ENCODE measurements at regions not wholly inside any gene's neighbourhood (a gene's known extent, or its start where the extent isn't known, plus 50 kb on each side); places are given as distances from the start of the nearest gene placed in this dataset.
"Not testable (repeated sequence)": the region's sequence is repeated elsewhere in the genome, so short reads cannot be mapped to it uniquely, and the experiment has no call there.

DNA sequence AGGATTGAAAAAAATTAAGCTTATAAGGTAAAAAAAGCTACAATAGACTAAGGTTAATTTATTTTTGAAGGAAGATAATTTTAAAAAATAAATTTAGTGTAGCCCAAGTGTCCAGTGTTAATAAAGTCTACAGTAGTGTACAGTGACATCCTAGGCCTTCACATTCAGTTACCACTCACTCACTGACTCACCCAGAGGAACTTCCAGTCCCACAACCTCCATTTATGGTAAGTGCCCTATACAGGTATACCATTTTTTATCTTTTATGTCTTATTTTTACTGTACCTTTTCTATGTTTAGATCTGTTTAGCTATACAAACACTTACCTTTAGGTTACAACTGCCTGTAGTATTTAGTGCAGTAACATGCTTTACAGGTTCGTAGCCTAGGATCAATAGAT lies 79.8 kb upstream of the ZNF462 start:
- no peak for DNase-seq

DNA sequence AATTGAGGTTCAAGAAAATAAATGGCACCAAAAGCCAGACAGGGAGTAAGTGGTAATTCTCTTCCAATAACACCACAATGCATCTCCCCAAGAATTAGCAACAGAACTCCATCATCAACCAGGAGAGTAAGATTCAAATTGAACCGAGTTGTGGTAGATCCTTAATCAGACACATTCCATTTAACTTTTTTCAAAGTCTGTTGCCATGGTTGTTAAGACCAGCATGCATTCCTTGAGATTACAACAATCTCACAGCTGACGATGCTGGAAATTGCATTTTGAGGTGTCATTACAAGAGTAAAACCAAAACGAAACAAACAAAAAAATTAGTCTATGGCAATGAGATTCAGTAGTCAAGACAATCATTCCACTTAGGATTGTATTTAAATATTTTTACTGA lies 78.9 kb upstream of the ZNF462 start:
- DNase-seq, result no peak

DNA sequence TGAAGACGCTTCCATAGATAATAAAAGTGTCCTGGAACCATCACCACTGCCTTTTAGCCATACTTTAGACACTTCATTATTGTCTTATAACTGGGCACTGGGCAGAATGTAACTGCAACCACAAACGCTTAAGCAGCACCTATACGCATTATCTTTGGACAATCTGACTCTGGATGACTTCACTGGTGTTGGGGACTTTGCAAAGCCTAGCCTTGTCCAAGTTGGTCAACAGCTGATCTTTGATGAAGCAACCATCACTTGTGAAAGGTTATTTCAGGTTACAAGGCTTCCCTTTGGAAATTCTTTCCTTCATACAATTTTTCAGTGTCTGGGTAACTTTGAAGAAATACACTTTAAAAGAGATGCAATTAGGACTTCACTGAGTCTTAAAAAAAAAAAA lies 77.8 kb upstream of the ZNF462 start:
- DNase-seq, result no peak

DNA sequence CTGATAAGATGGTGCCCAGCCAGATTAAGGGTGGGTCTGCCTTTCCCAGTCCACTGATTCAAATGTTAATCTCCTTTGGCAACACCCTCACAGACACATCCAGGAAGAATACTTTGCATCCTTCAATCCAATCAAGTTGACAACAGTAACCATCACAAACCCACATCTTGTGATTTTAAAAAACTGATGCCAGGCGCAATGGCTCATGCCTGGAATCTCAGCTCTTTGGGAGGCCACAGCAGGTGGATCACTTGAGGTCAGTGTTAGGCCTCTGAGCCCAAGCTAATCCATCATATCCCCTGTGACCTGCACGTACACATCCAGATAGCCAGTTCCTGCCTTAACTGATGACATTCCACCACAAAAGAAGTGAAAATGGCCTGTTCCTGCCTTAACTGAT lies 74.9 kb upstream of the ZNF462 start:
- DNase-seq, result not testable (repeated sequence)

DNA sequence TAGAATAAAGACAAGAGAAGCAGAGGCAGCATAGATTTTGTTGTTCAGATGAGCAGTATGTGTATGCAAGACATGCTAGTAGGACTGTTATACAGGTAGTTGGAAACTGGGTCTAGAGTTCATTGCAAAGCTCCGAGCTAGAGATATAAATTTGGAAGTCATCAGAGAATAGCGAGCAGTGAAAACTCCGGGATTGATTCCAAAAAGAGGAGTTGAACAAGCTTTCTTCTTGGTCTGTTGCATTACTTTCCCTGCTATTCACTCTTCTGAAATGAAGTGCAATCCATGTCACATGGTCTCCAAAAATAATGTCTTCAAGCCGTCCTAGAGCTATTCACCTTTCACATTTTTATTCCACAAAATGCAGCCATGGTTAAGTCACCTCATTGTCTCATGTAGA lies 67.9 kb upstream of the ZNF462 start:
- no peak for DNase-seq

DNA sequence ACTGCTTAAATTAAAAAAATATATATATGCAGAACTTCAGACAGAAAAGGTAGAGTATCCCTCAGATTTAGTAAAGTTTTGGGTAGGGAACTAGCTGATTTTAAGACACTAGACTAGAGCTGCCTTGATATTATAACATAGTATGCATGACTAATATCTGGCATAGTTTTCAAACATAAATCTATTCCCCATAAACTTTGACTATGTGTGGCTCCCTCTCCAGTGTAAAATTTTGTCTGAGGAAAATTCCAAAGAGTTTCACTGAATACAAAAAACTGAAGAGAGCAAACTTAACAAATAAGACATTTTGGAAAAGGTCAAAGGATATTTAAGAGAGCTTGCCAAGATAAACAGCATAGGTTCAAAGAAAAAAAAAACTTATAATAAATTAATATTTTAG lies 66.2 kb upstream of the ZNF462 start:
- no peak for DNase-seq

DNA sequence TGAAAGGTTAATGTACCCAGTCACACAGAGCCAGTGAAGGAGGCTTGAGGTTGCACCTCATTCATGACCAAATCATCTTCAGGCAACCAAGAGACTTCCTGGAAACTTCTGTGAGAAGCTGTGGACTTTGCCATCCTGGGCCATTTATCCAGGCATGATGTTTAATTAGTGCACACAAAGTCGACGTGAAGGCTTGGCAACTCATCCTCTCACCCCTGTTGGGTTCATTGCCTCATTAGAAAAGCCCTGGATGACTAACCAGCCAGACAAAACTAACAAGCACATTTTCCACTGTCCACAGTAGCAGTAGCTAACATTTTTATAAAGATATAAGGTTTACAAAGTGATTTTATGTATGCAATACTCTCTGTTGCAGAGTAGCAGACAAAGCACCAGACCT lies 65.7 kb upstream of the ZNF462 start:
- DNase-seq, result no peak

DNA sequence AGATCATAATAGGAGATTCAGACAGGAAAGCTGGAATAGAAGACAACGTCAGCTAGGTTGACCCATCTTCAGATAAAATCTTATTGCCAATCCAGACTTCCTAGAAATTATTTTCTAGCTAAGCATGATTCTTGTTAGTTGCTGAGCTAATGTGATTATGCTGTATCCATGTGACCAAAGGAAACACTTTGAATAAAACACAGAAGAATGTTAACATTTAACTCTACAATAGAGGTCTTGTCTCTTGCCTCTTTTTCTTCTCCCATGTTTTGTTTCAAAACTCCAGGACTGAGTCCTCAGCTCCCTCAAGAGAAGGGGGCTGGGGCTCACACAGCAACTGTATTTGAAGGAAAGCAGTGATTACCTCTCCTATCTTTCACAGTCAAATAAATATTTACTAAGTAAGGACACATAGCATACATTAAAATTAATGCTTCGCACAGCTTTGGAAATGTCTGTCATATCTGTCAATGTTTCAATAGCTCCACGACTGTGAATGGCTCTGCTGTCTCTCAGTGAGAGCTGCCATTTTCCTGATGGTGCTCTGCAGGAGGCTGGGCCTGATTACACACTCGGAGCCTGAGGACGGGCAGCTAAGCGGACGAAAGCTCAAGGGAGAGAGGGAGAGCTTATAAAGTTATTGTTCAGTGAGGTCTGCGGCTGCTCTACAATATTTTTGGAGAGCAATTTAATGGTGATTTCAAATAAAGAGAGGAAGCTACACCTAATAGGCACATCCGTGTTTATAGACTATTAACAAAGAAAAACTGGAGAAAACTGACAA lies 64.8 kb upstream of the ZNF462 start:
- no peak for DNase-seq

DNA sequence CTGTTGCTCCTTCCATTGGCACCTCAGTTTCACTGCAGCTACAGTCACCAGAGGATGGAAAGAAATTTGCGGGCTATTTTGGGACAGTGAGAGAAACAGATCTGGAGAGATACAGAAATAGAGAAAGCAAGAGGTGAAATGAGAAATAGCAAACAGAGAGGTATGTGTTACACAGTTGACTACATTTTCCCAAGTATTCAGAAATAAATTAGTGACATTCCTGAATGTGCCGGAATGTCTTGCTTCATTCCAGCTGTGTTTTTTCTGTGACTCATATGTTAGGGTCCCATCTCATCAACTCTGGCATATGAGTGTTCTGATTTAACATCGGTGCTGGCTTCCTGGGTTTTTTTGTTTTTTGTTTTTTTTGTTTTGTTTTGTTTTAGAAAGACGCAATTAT lies 63.8 kb upstream of the ZNF462 start:
- DNase-seq, result no peak

DNA sequence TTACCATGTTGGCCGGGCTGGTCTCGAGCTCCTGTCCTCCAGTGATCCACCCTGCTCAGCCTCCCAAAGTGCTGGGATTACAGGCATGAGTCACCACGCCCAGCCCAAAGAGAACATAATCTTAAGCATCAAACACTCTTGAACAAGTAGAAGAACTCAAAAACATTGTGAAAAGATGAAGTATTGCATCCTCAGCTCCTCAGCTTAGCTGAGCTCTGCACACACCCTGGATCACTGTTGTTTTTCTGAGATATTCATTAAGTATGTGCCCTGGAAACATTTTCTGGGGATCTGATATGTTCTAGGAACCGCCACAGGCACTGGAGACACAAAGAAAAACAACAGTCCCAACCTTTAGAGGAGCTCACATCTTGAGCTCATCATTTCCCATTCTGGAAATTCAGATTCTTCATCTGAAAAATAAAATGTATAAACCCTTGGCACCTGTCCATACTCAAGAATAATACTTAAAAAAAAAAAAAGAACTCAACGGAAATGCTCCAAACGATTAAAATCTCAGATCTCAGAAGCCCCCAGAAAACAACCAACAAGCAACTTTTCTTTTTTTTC lies 62.2 kb upstream of the ZNF462 start:
- DNase-seq, result no peak

DNA sequence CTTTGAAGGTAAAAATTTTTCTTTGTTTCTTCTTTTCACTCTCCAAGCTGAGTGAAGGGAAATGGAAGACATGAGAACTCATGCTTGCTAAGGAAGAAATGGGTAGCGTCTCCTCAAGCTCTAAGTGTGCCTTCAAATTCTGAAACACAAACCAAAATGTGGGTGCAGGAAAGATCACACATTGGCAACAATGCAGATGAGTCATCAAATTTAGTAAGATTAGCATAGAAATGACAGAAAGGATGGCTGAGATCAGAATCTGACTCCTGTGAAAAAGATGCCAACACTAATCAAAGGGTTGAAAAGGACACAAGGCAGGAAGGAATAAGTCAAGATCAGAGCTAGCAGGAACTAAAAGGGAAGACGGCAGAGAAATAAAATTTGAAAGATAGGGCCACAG lies 61.1 kb upstream of the ZNF462 start:
- DNase-seq, result no peak
